Stimulated activated CD4-positive, alpha-beta T cell treated with anti-CD3 and anti-CD28 coated beads, Interleukin-1b, Interleukin-23, amount 100 ng/mL, for 24 hours (primary cell): ENCODE measurements at regions not wholly inside any gene's neighbourhood (a gene's known extent, or its start where the extent isn't known, plus 50 kb on each side); places are given as distances from the start of the nearest gene placed in this dataset.

Experiments used
- DNase-seq, 4 experiments: peaks; one replicate each; pipeline ENCODE4 v3.0.0-alpha.2; 2020; ENCODE audit warnings: low read depth in 4 of 4, low spot score in 1 of 4

GRCh38 chr2:196383799-196384198 is 212.4 kb upstream of the STK17B start:
- DNase-seq, result no peak

- no peak for DNase-seq
Observed at GRCh38 chr2:196384729-196385128, 213.4 kb upstream of the STK17B start.

- DNase-seq, result no peak
Observed at GRCh38 chr2:196389670-196390069, 218.3 kb upstream of the STK17B start.

DNA sequence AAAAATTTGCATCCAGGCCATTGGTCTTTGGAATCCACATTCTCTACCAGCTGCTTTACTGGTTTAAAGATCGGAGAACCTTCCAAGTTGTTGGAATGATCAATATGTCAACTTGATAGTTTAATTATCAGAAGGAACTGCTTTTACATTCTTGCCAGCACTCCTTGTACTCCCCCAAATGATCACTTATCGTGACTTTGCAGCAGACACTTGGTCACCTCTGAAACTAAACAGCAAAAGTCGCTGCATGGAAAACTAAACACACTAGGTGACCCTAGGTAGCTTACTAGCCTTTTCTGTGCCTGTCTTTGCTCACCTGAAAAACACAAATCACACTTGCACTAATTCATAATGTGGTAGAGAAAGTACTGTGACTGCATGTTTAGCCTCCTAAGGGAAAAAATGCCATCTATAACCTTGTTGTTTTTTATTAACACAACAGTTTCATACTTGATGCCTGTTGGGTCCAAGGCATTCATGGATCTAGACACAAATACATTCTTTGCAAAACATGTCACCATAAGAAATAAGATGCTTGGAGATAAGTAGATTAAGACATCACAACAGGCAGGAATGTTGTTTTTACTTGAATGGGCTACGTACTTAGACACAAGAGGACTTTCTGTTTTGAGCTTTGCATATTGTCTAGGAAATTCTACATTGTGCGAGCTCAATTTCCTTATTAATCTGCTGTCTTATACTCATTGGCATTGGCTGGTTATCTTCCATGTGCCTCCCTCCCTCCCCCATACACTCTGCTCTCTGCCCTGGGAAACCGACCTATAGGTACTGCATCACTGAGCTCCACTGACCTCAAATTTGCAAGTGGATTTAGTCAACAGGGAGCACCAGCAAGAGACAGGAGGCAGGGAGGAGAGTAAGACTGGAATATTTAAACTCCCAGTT is 219.1 kb upstream of the STK17B start:
- no peak for DNase-seq

DNA sequence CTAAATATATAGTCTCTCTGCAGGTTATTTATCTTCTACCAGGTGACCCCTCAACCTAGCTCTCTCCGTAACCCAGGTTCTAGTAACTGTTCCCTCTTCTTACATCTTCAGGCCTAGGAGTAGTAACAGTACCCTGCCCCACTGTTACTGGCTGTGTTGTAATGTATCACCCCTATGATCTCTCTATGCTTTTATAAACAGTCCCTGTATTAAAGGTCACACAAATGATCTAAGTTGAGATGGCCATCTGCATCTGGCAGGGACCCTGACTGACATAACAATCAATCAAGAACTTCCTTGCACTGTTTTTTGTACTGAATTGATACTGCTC is 219.7 kb upstream of the STK17B start:
- DNase-seq, result no peak

DNA sequence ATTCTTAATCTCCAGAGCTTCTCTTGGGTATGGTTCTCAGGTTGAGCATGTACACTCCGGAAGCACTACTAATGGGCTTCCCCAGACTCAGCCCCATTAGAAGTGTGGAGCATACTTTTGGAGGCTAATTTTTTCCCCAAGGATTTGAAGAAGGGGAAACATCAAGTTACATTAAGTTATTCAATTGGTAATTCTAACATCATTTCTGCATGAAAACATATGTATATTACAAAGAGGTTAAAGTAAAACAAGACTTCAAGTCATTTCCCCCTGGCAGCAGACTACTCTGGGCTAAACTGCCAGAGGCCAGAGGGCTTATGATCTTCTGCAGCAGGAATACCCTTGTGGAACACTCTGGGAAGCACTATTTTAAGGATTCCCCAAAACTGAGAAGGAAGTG is 227.7 kb upstream of the STK17B start:
- DNase-seq, result no peak

DNA sequence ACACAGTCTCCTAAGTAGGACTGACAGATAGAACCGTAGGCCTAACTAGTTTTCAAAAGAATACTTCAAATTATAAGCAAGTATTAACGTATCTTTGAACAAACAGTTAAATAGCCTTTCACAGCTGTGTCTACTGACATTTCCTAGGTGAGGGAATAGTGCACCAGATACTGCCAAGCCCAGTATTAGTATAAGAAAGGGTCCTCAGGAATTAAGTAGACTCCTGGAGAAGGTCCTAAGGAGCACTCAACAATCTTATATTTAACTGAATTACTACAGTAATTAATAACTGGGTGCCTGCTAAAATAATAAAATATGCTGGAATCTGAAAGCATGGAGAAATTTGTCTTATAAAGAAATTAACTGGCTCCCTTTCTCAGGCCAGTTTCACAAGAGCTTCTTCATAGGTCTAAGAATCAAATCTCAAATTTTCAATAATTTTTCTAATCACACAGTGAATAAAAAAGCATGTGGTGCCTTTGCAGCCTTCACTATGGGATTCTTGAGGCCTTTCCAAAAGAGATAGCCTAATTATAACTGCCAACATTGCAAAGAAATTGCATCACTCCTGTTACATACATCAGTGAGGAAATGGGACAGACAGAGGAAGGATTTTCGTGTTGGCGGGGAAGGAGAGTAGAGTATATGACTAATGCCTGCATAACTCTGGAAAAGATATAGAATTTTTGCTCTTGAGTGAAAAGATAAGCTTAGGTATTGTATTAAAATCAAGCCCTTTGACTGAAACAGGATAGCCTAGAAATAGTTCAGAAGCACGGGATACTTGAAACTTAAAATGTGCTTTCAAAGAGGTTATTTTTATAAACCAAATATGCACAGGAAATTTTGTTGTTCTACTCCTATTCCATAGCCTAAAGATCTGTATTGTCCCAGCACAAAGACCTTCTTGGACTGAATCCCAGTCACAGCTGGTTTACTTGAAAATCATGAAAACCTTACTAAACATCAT is 228.6 kb upstream of the STK17B start:
- no peak for DNase-seq

- DNase-seq, result no peak
Observed at GRCh38 chr2:196403471-196403870, 232.1 kb upstream of the STK17B start.

DNA sequence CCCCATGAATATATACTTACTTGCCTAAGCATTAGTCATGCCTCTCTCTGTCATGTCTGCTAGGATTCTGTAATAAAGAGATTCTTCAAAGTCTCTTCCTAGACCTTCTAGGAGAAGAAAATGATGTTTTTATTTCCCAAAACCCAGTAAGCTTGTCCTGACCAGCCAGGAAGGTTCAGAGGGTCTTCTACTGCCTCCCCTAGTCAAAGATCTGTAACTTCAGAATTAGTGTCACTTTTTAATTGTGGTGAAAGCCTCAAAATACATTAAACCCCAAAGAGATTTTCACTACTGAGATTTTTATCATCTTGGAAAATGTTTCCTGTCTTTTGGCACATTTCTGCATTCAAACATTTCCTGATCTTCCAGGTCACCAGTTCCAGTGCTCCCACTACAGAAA is 232.9 kb upstream of the STK17B start:
- DNase-seq, result no peak

GRCh38 chr2:196407675-196408264 is 231.7 kb upstream of the CCDC150 start:
- no peak for DNase-seq

DNA sequence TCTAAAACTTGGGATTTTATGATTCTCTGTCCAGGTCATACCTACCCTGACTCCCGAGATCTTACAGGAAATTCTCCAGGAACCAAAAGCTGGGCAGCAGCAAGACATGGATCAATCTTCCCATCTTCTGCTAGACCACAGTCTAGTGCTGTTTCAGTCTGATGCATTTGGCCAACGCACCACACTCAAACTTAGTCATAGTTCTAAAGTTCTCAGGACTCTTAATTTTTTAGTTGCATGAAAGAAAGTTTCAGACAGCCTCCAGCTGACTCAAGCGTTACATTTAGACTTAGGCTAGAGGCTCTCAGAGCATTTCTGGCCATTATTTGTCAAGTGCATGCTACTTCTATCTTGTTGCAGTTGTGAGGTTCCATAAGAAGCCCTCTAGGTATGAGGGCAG is 230.1 kb upstream of the CCDC150 start:
- DNase-seq, result no peak

DNA sequence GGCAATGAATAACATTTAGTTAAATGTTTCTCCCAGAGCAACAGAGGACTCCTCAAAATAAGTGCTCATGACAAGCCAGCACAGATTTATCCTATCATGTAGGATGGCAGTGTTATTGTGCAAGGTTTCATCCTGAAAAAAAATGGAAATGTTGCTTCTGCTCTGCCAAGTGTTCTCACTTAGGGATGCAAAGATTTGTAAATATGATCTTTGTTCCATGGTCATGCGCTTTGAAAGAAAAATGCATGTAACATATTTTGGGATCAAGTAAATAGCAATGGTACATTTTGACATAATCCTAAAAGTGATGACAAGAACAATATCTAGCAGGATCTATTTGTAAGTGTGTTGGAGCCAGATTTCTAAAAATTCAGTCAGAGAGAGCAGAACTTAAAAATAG is 229.5 kb upstream of the CCDC150 start:
- DNase-seq, result no peak

DNA sequence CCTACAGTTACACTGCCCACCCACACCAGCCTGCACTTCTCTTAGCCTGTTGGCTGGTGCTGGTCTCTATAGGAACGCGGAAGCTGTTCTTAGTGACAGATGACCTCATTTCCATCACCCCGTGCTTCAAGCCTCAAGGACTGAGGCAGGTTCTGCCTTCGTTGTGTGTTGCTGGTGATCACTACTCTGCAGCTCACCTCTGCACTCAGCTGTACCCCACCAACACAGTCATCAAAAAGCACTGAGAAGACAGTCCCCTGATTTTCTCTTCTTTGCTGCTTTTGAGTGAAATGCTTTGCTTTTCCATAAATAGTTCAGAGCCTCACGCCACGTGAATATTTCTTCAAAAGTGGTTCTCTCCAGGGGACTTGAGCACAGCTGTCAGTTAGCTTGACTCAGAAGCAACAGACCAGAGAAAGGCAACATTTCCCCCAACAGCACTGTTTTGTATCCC is 225.7 kb upstream of the CCDC150 start:
- DNase-seq, result no peak

- no peak for DNase-seq
Observed at GRCh38 chr2:196415384-196415783, 224.1 kb upstream of the CCDC150 start.

DNA sequence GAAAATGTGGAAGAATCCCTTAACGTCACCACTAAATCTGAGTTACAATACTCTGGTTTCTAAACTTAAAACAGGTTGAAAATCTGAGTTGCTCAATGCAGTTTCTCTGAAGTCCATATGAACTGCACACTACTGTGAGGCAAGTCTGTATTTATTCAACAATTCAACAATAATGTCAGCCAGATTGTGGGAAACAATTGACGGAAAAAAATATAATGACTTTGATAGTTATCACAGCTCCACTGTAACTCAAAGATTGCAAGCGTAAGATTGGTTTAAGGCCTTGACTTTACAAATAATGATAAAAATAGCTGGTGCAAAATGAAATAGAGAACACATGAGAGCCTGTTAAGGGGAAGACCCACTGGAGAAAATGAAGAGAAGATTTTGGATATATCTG is 219.4 kb upstream of the CCDC150 start:
- DNase-seq, result no peak

DNA sequence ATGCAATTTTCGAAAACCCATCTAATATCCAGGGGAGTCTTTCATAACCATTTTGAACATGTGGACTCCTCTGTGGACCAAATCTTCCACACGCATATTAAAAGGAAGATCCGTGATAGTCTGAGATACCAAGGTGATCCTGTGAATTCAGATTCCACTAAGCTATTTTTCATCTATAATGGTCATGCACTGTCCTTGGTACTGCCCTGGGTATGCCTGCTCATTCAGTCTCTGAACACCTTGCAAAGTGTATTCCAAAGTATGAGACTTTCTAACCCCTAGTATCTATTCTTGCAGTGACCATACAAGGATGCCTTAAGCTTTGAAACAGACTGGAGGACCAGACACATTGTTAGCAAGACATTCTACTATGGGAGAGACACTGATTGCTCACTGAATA is 217.6 kb upstream of the CCDC150 start:
- no peak for DNase-seq

DNA sequence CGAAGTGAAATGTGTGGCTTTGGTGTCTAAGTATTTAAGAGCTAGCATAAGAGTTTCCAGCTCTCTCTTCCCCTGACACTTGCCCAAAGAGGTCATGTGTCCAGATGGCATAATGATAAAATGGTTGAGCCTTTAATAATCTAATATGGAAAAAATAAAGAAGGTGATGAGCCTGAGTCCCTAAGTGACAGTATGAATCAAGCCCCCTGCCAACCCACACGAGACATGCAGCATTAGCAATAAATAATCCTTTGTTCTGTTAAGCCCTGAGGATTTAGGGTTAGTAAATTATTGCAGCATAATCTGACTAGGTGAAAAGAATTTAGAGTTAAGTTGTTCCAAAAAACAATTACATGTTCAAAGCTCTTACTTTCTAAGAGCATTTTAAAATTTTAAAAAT is 217.2 kb upstream of the CCDC150 start:
- no peak for DNase-seq

- no peak for DNase-seq
Observed at GRCh38 chr2:196426122-196426521, 213.4 kb upstream of the CCDC150 start.

- no peak for DNase-seq
Observed at GRCh38 chr2:196427986-196428634, 211.4 kb upstream of the CCDC150 start.

- no peak for DNase-seq
Observed at GRCh38 chr2:196431076-196431475, 208.4 kb upstream of the CCDC150 start.

- DNase-seq, result no peak
Observed at GRCh38 chr2:196431957-196432356, 207.6 kb upstream of the CCDC150 start.
